HG02970 (cell line): ENCODE measurements at regions not wholly inside any gene's neighbourhood (a gene's known extent, or its start where the extent isn't known, plus 50 kb on each side); places are given as distances from the start of the nearest gene placed in this dataset.
"Not testable (repeated sequence)": the region's sequence is repeated elsewhere in the genome, so short reads cannot be mapped to it uniquely, and the experiment has no call there.

ENCODE experiments used
- ATAC-seq: cut with Tn5 transposase; IDR thresholded peaks from one replicate; pipeline ENCODE4 v1.9.1; 2021; ENCODE audit warnings: mild to moderate bottlenecking, moderate library complexity, moderate number of reproducible peaks; ENCODE audit not compliant: unreplicated experiment, low FRiP score

DNA sequence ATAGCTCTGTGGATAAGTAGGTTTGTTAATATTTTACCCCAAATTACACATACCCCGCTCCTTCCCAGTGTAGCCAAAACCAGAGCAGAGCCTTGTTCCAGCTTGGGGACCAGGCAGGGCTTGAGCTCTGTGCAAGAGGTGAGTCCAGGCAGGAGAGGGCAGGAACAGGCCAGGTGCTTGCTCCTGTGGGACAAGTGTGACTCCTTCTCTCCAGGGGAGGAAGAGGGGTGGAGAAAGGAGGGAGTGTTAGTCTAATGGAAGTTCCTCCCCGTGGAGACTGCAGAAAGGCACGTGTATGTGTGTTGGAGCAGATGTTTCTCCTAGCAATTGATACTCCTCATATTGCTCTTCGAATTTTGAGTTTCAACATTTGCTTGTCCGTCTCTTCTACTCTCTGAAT is 201.0 kb downstream of the FGF9 start:
- no peak for ATAC-seq

GRCh38 chr13:21872795-21873194 is 201.9 kb downstream of the FGF9 start:
- no peak for ATAC-seq

DNA sequence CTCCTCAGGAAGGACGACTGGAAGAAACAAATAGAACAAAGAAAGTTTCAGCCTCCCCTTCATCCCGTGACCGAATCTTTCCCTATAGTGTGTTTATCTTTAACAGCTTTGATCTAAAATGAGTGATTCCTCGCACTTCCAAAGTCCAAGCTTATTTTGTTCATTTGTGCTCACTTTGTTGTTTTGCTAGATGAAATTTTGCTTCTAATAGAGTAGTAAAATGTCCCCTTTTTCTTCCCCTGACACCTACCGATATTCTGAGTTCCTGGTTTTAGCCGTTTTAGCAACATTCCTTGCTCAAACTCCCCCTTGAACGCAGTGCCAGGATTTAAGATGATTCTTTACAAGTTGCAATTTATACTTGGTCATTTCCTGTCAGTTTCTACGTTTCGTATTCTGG is 204.2 kb downstream of the FGF9 start:
- no peak for ATAC-seq

GRCh38 chr13:21879263-21879914 is 208.5 kb downstream of the FGF9 start:
- no peak for ATAC-seq

DNA sequence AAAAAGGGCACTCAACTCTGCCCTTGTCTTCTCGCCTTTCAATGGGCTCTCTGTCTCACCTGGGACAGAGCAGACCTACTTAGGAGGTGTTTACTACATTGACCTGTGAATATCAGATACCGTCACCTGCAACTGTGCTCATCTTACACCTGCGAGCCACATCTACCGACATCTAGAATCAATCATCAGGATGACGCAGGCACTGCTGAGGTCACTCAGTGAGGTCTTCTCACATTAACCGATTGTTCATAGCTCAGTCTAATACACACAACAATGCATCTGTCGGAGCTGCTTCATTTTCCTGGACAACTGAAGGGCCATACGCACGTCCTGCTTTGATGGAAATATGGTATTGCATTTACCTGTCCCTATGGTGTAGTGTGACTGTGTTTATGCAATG is 211.9 kb downstream of the FGF9 start:
- no peak for ATAC-seq

- no peak for ATAC-seq
Observed at GRCh38 chr13:21883713-21884112, 212.8 kb downstream of the FGF9 start.

GRCh38 chr13:21884299-21884909 is 213.5 kb downstream of the FGF9 start:
- no peak for ATAC-seq

- ATAC-seq = no peak
Observed at GRCh38 chr13:21884965-21885567, 214.2 kb downstream of the FGF9 start.

DNA sequence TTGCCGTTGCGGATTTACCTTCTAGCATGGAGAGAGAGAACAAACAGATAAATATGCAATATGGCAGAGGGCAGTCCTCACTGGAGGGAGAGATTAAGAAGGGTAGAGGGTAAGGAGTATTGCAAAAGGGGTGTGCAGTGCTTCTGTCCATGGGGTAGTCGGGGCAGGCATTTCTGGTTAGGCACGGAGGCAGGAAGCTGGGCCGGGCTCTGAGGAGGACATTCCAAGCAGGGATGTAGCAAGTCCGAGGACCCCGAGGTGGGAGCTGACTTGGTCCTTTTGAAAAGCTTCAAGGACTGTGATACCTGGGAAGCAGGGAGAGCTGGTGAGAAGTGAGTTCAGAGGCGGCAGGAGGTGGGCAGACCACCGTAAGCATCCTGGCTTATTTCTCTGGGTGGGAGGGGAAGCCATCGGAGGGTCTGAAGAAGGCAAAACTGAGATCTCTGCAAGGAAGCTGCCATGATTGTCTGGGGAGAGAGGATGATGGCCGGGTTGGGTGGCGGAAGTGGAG is 214.9 kb downstream of the FGF9 start:
- no peak for ATAC-seq

DNA sequence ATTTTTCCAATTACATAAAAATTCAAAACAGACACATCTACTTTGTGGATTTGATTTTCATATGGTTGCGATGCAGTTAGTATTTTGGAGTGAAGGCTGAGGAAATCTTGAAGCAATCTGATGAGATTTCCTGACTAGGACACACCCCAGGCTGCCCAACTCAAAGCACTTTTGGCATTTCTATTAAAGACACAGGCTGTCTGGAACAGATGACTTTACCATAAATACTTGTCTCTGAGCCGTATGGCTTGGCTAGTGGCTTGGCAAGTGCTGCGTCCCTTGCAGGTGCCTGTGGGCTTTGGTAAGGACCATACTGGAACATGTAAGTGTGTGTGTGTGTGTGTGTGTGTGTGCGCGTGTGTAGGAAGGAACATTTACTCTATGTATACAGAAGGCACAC is 218.8 kb downstream of the FGF9 start:
- no peak for ATAC-seq

GRCh38 chr13:21890220-21890619 is 219.3 kb downstream of the FGF9 start:
- not testable (repeated sequence) for ATAC-seq

GRCh38 chr13:21894091-21894490 is 223.2 kb downstream of the FGF9 start:
- ATAC-seq = no peak

- no peak for ATAC-seq
Observed at GRCh38 chr13:21894703-21895699, 224.1 kb downstream of the FGF9 start.

- no peak for ATAC-seq
Observed at GRCh38 chr13:21895779-21896178, 224.9 kb downstream of the FGF9 start.

- ATAC-seq = no peak
Observed at GRCh38 chr13:21897161-21897560, 226.3 kb downstream of the FGF9 start.

DNA sequence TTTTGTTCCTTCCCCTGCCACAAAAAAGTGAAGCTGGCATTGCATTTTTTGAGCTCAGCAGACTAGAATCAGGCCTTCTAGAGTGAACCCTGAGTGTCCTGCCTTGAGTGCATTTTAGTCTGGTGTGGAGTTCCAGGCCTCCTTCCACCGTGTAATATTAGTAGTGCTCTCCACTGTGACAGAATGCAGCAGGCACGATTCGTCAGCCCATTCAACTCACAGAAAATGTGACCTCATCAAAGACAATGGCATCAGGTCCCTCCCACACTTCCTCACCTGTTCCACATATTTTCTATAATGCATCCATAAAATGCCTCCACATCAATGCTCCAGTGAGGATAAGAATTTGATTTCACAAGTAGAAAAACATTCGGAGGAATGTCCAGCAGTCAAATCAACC is 227.6 kb downstream of the FGF9 start:
- ATAC-seq = no peak

- ATAC-seq = no peak
Observed at GRCh38 chr13:21898945-21899344, 228.1 kb downstream of the FGF9 start.

DNA sequence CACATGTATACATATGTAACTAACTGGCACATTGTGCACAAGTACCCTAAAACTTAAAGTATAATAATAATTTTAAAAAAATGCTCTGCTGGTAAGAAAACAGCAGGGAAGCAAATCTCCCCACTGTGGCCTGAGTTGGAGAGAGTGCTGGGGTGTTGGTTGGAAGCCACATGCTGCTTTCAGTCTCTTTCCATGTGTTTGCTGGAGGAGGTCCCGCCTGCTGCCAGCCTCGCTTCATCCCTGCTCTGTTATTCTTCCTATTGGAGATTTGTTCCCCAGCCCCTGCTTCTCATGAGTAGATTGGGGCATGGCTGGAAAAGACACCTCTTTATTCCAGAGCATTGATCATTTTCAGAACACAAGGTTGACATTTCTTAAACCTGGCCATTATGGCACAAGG is 230.5 kb downstream of the FGF9 start:
- ATAC-seq = no peak

GRCh38 chr13:21901811-21902708 is 231.2 kb downstream of the FGF9 start:
- ATAC-seq = no peak

GRCh38 chr13:21902709-21903098 is 231.8 kb downstream of the FGF9 start:
- ATAC-seq = no peak
